D341Med (cell line): ENCODE measurements at regions not wholly inside any gene's neighbourhood (a gene's known extent, or its start where the extent isn't known, plus 50 kb on each side); places are given as distances from the start of the nearest gene placed in this dataset.
"Not testable (repeated sequence)": the region's sequence is repeated elsewhere in the genome, so short reads cannot be mapped to it uniquely, and the experiment has no call there.

Experiments
- DNase-seq: peaks from one replicate; pipeline ENCODE4 v3.0.0; 2012; ENCODE audit warnings: low spot score

- DNase-seq, result no peak
Observed at GRCh38 chr7:142469696-142470543, 212.1 kb upstream of the PRSS58 start.

- DNase-seq, result no peak
Observed at GRCh38 chr7:142468871-142469665, 211.2 kb upstream of the PRSS58 start.

- not testable (repeated sequence) for DNase-seq
Observed at GRCh38 chr7:142467056-142467655, 209.3 kb upstream of the PRSS58 start.

- DNase-seq, result no peak
Observed at GRCh38 chr7:142463401-142463850, 205.6 kb upstream of the PRSS58 start.

GRCh38 chr7:142461437-142461836 is 203.6 kb upstream of the PRSS58 start:
- DNase-seq, result no peak

GRCh38 chr7:142460402-142461117 is 202.7 kb upstream of the PRSS58 start:
- no peak for DNase-seq

- peak; percentile 69 for DNase-seq
Observed at GRCh38 chr7:142459551-142459963, 201.7 kb upstream of the PRSS58 start.

GRCh38 chr7:142457146-142457703 is 199.4 kb upstream of the PRSS58 start:
- no peak for DNase-seq

GRCh38 chr7:142455392-142455791 is 197.5 kb upstream of the PRSS58 start:
- DNase-seq, result no peak

- DNase-seq, result no peak
Observed at GRCh38 chr7:142454862-142455261, 197.0 kb upstream of the PRSS58 start.

GRCh38 chr7:142452791-142453190 is 194.9 kb upstream of the PRSS58 start:
- DNase-seq, result no peak

- no peak for DNase-seq
Observed at GRCh38 chr7:142451817-142452216, 194.0 kb upstream of the PRSS58 start.

GRCh38 chr7:142451296-142451695 is 193.4 kb upstream of the PRSS58 start:
- no peak for DNase-seq

- no peak for DNase-seq
Observed at GRCh38 chr7:142450695-142451094, 192.8 kb upstream of the PRSS58 start.

- DNase-seq, result no peak
Observed at GRCh38 chr7:142450206-142450605, 192.3 kb upstream of the PRSS58 start.

GRCh38 chr7:142448857-142449256 is 191.0 kb upstream of the PRSS58 start:
- not testable (repeated sequence) for DNase-seq

- no peak for DNase-seq
Observed at GRCh38 chr7:142447762-142448161, 189.9 kb upstream of the PRSS58 start.

GRCh38 chr7:142445019-142445686 is 187.3 kb upstream of the PRSS58 start:
- DNase-seq, result peak; percentile 68

- DNase-seq, result no peak
Observed at GRCh38 chr7:142443216-142444010, 185.6 kb upstream of the PRSS58 start.

- DNase-seq, result no peak
Observed at GRCh38 chr7:142442396-142442795, 184.5 kb upstream of the PRSS58 start.
